OCI-LY1 (cell line): ENCODE measurements at regions not wholly inside any gene's neighbourhood (a gene's known extent, or its start where the extent isn't known, plus 50 kb on each side); places are given as distances from the start of the nearest gene placed in this dataset.

Experiments used
- CTCF ChIP-seq: fragments of 200-600 bp; sonication (generic), shearing (Covaris generic); IDR thresholded peaks from 2 replicates; pipeline ENCODE4 v1.5.1; 2017; ENCODE audit warnings: mild to moderate bottlenecking, antibody characterized with exemption, low read length, moderate library complexity, mixed read lengths
- EZH2 ChIP-seq: fragments of 200-600 bp; sonication (generic), shearing (Covaris generic); IDR thresholded peaks from 2 replicates; pipeline ENCODE4 v1.8.0; 2017; ENCODE audit warnings: borderline replicate concordance, mixed run types, mild to moderate bottlenecking, antibody characterized with exemption, low read length, moderate library complexity, mixed read lengths

- no peak for TF ChIP-seq CTCF
- no peak for TF ChIP-seq EZH2
Measured at GRCh38 chr3:187802928-187803259, 57.6 kb upstream of the BCL6 start.
